GM12878 (cell line): ENCODE measurements at regions not wholly inside any gene's neighbourhood (a gene's known extent, or its start where the extent isn't known, plus 50 kb on each side); places are given as distances from the start of the nearest gene placed in this dataset.
"Not testable (repeated sequence)": the region's sequence is repeated elsewhere in the genome, so short reads cannot be mapped to it uniquely, and the experiment has no call there.

Experiments used
- CHD1 ChIP-seq: IDR thresholded peaks from 2 replicates; pipeline ENCODE4 v1.6.1; 2012; ENCODE audit warnings: low read depth, low read length, improper control_type of control experiment
- CTCF ChIP-seq, 3 experiments: IDR thresholded peaks in 2 of 3; conservative IDR thresholded peaks in 1 of 3; 2 replicates each; pipeline ENCODE4 v1.5.1; 2011; ENCODE audit warnings: low read depth in 3 of 3, low read length in 3 of 3, mild to moderate bottlenecking in 3 of 3, control low read depth in 2 of 3, moderate library complexity in 2 of 3, inconsistent platforms in 1 of 3, mixed read lengths in 1 of 3; ENCODE audit not compliant: control insufficient read depth in 2 of 3, insufficient read depth in 1 of 3; ENCODE audit errors: extremely low read depth in 1 of 3
- ZBTB40 ChIP-seq: fragments of 450-650 bp; IDR thresholded peaks from 2 replicates; pipeline ENCODE4 v1.6.1; 2016; ENCODE audit warnings: mild to moderate bottlenecking, moderate library complexity, borderline replicate concordance

GRCh38 chrX:89771639-89772038 lies 150.1 kb upstream of the TGIF2LX start:
- not testable (repeated sequence) for TF ChIP-seq CTCF (IDR thresholded peaks at IDR 0.05 in 2 of 3, conservative IDR thresholded peaks at IDR 0.05 in 1 of 3; ENCODE audit: control insufficient read depth in 2 of 3, extremely low read depth in 1 of 3, insufficient read depth in 1 of 3, low read depth in 3 of 3, low read length in 3 of 3); ZBTB40; CHD1
